Adrenal gland (tissue), 9 donors: ENCODE measurements at regions not wholly inside any gene's neighbourhood (a gene's known extent, or its start where the extent isn't known, plus 50 kb on each side); places are given as distances from the start of the nearest gene placed in this dataset.

Experiments
- DNase-seq, 7 donors: peaks; one replicate each; pipeline ENCODE4 v3.0.0-alpha.2; 2019 to 2020
- H3K27ac ChIP-seq, 5 donors: fragments of 200-600 bp; sonication (generic) in 4 of 5; 1 replicate in 3 of 5; 2 replicates in 2 of 5; pipeline versions ENCODE4 v1.5.1 to v1.8.0; 2016 to 2020; ENCODE audit warnings: mild to moderate bottlenecking in 1 of 5
- H3K27me3 ChIP-seq: fragments of 200-600 bp; 2 replicates; pipeline ENCODE4 v1.8.0; 2021
- H3K36me3 ChIP-seq, 2 donors: fragments of 200-600 bp; replicated peaks in 1 of 2; 1 replicate in 1 of 2; 2 replicates in 1 of 2; pipeline versions ENCODE4 v1.5.1 to v1.8.0; 2018 to 2022
- H3K4me1 ChIP-seq, 2 donors: fragments of 200-600 bp; replicated peaks in 1 of 2; 1 replicate in 1 of 2; 2 replicates in 1 of 2; pipeline versions ENCODE4 v1.5.1 to v1.8.0; 2018 to 2021
- H3K4me3 ChIP-seq, 4 donors: fragments of 200-600 bp; sonication (generic) in 3 of 4; one replicate each; pipeline ENCODE4 v1.5.1; 2016 to 2018
- H3K9me3 ChIP-seq, 3 donors: fragments of 200-600 bp; sonication (generic) in 1 of 3; replicated peaks in 1 of 3; 1 replicate in 2 of 3; 2 replicates in 1 of 3; pipeline versions ENCODE4 v1.5.1 to v1.8.0; 2016 to 2021
- CTCF ChIP-seq, 6 experiments: fragments of 450-650 bp in 4 of 6; fragments of 200-600 bp in 2 of 6; sonication (generic) in 1 of 6; IDR thresholded peaks; 1 replicate in 5 of 6; 2 replicates in 1 of 6; pipeline versions ENCODE4 v1.5.1 to v1.8.0; 2016 to 2021; ENCODE audit warnings: antibody characterized with exemption in 6 of 6, mild to moderate bottlenecking in 2 of 6, moderate library complexity in 1 of 6
- POLR2A ChIP-seq, 2 donors: fragments of 450-650 bp; IDR thresholded peaks; one replicate each; pipeline ENCODE4 v1.6.1; 2017; ENCODE audit warnings: antibody characterized with exemption in 2 of 2, mild to moderate bottlenecking in 2 of 2, moderate library complexity in 1 of 2
- WGBS, 4 donors: extraction: QIAGEN DNeasy Blood & Tissue Kit in 2 of 4; methylation state at CpG; one replicate each; pipeline versions ENCODE4 v1.1.5 to v1.1.7; 2013 to 2017; 5-methylcytosine and 5-hydroxymethylcytosine counted together
- intact Hi-C, 2 donors: fragments of 100-400 bp; cut with DNase I; formaldehyde crosslinking; loops; one replicate each; pipeline versions ENCODE4 v1.14.1 to v1.15.0; 2022 to 2023
- donor health status: healthy with polysubstance abuse.
- donor health status: Bipolar disorder and iron deficiency.
- donor health status: DM: yes; HTN: yes; CAD: no.
- donor health status: DM: no; HTN: no; CAD: no.
- donor health status: DM: no; HTN: no; CAD: no.

GRCh38 chr6:95413789-95414188 is 163.5 kb upstream of the MANEA start:
- no peak for DNase-seq
- Histone ChIP-seq H3K27me3 (no peaks in the 10 kb centered on the region), H3K36me3 (no peaks in the 10 kb centered on the region), H3K4me3 (no peak overlapping the region), H3K9me3 (no peaks in the 10 kb centered on the region), H3K4me1 (no peaks in the 10 kb centered on the region), H3K27ac (no peak overlapping the region)
- TF ChIP-seq POLR2A (IDR thresholded peaks at IDR 0.05) (no peak), CTCF (IDR thresholded peaks at IDR 0.05) (no peak)
- WGBS, 4 donors, result 45 to 67% (median 56%) methylated on average over 2 of the region's 2 CpGs
- intact Hi-C loops, result no loop called here

DNA sequence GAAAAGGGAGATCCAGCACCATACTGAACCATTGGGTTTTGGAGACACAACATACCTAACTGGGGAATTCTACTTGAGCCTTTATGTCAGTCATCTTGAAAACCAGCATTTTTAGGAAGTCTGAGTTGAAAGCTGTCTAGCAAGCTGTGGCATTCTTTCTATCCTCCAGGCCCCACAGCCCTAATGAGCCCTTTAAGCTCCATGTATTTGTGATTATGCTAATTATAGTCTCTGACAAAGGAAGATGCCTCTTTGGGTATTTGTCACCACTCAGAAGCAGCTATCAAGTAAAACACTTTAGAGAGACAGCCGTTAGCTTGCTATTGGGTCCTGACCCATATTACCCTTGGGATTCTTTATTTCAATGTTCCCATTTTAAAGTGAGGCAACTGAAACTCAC is 159.5 kb upstream of the MANEA start:
- TF ChIP-seq POLR2A (IDR thresholded peaks at IDR 0.05), result no peak
- no peak for TF ChIP-seq CTCF (IDR thresholded peaks at IDR 0.05)
- DNase-seq, result no peak
- Histone ChIP-seq H3K9me3 (peaks cover 0 to 5% (median 0%) of the 10 kb centered on the region in 3 donors), H3K4me1 (no peaks in the 10 kb centered on the region), H3K4me3 (no peak overlapping the region), H3K36me3 (no peaks in the 10 kb centered on the region), H3K27ac (no peak overlapping the region), H3K27me3 (no peaks in the 10 kb centered on the region)
- WGBS, 4 donors, result 0% methylated on average over 1 of the region's 1 CpG
- intact Hi-C loops, result no loop called here

- intact Hi-C loops, result no loop called here
- Histone ChIP-seq H3K4me1 (no peaks in the 10 kb centered on the region), H3K4me3 (no peak overlapping the region), H3K36me3 (no peaks in the 10 kb centered on the region), H3K9me3 (peaks cover 0 to 5% (median 0%) of the 10 kb centered on the region in 3 donors), H3K27me3 (no peaks in the 10 kb centered on the region), H3K27ac (no peak overlapping the region)
- no peak for DNase-seq
- TF ChIP-seq CTCF (IDR thresholded peaks at IDR 0.05) (no peak), POLR2A (IDR thresholded peaks at IDR 0.05) (no peak)
These were observed 156.5 kb upstream of the MANEA start for GRCh38 chr6:95420792-95421191.

- intact Hi-C loops, result no loop called here
- WGBS, 4 donors, result 24 to 61% (median 39%) methylated on average over 1 of the region's 1 CpG
- no peak for TF ChIP-seq POLR2A (IDR thresholded peaks at IDR 0.05)
- TF ChIP-seq CTCF (IDR thresholded peaks at IDR 0.05), result no peak
- Histone ChIP-seq H3K27me3 (no peaks in the 10 kb centered on the region), H3K4me1 (no peaks in the 10 kb centered on the region), H3K4me3 (no peak overlapping the region), H3K27ac (no peak overlapping the region), H3K36me3 (no peaks in the 10 kb centered on the region), H3K9me3 (peaks cover 0 to 5% (median 0%) of the 10 kb centered on the region in 3 donors)
- DNase-seq, result no peak
These were observed 154.0 kb upstream of the MANEA start for GRCh38 chr6:95423331-95423730.
